GM18907 (cell line): ENCODE measurements at regions not wholly inside any gene's neighbourhood (a gene's known extent, or its start where the extent isn't known, plus 50 kb on each side); places are given as distances from the start of the nearest gene placed in this dataset.

ENCODE experiments used
- ATAC-seq: cut with Tn5 transposase; IDR thresholded peaks from one replicate; pipeline ENCODE4 v1.9.1; 2021; ENCODE audit warnings: mild to moderate bottlenecking, moderate library complexity; ENCODE audit not compliant: unreplicated experiment

DNA sequence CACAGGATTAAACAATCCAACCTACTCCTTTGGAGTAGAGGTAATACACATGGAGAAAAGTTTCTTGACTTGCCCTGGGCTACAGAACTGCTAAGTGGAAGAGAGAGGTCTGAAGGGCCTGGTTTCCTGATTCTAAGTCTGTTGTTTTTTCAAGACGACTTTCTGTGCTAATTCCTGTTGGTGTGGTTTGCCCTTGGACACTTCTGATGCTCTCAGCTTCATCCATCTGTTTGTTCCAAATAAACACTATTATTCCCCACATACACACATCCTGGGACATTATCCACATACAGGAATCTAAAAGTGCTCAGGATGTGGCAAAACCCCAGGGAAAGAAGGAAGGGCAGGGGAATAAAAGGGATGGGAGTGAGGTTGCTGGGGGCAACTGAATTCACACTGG lies 393.5 kb upstream of the TBL1XR1 start:
- ATAC-seq, result no peak

DNA sequence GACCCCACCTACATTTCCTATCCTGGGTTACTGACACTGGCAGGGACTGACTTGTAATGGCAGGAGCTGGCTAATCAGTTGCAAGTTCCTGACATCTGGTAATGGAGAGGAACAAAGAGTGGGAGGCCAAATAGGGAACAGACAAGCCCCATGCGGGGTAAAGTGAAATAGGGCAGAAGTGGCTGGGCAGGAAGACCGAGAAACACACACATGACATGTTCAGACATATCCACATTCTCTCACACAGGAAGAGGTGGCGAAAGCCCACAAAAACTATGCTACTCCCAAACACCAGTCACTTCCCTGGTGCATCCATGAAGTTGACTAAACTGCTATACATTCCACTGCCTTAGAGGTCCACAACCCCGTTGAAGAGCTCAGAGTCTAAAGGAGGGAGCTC lies 394.1 kb upstream of the TBL1XR1 start:
- peak; percentile 76 for ATAC-seq

DNA sequence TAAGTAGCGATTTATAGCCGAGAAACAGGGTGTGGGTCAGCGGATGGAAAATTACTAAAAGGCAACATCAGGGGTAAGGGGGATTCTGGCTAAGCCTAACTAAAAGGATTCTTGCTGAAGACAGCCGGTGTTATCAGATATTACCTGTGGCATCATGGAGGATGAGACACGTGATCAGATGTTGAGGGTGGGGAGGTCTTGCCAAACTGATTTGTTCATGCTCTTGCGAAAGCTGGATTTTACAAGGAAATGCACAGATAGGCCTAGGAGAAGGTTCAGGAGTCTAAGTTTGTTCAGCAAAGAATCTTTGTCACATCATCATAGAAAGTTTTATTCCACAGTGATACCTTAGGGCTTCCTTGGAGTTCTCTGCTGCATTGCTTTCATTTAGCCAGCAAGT lies 396.8 kb upstream of the TBL1XR1 start:
- no peak for ATAC-seq

- ATAC-seq, result no peak
Measured at GRCh38 chr3:177595530-177596188, 398.4 kb upstream of the TBL1XR1 start.

DNA sequence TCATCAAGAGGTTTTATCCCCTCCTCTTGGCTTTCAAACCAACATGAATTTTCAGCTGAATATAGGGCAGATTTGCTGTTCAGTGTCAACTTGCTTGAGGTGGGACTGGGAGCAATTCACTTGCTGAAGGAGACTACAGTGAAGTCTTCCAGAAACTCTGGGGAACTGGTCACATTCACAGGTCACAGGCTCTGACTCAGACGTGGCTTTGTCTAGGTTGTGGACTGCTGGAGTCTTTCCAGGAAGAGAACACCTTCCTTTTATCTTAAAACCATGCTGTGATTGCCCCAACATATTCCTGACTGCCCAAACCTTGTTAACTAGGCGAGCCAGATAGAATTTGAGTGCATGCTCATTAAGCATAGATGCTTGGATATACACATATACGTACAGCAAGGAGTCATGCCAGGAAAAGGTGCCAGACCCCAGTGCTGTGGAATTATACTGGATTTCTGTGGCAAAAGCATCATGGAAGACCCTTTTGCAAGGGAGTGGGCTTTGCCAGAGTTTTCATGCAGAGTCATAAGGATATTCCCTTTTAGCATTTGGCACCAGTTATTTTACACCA lies 399.1 kb upstream of the TBL1XR1 start:
- no peak for ATAC-seq

GRCh38 chr3:177596816-177597271 lies 399.6 kb upstream of the TBL1XR1 start:
- ATAC-seq, result no peak

DNA sequence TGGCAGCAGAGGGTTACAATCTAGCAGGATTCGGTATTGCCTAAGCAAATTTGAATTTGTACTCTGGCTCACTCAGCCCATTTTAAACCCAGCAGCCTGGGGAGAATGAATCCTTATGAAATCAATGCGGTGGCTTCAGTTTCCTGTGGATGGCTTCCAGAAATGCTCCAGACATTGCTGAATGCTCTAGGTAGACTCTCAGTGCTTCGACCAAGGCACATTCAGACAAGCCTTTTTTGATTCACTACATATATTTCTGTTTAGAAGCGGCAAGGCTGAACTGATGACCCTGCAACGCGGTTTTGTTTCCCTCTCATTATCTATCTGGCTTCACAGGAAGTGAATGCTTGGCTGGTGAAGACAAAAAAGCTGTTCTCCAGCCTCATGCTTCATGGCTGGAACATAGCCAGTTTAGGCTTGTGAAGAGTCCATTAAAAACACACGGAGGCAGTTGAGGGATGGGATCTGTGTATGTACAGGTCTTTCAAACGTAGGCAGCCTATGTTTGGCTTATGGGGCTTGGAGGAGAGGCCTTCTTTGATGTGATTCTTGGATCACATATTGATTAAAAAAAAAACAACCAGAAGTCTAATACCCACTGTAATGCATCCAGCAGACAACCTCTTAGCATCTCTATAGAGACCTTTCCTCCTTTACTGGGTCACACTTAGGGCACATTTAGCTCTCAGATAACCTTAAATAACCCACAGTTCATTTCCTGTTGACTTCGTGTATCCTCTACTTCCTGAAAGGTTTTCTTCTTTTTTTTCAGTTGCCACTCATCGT lies 400.2 kb upstream of the TBL1XR1 start:
- ATAC-seq, result peak; percentile 88

DNA sequence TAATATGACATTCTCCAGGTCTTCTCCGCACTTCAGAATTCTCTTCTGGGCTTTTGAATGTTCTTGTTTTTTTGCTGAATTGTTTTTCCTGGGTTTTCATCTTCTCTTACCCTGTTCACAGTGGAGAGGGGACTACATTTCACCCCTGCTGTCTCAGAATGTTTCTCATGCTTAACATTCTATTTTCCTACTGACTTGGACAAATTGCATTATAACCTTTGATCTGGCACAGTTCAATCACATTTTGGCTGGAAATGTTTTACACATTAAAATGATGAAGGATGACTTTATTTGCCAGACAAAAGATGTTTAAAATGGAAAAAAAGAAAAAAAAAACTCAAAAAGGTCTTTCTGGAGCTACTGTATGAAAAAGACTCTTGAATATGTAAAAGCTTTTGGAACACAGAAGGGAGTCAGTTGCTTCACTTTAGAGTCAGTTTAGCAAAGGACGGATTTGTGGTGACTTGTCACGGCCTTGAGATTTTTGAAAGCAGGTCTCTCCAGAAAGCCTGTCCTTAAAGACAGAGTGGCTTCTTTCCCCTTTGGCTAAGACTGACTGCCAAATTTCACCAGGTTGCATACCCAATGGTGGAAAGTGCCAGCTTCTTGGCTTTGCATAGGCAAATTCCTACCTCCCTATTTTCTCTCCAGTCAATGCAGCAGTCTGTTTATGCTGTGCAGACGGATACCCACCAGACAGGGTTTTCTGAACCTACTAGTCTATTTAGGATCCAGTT lies 401.0 kb upstream of the TBL1XR1 start:
- ATAC-seq, result no peak

GRCh38 chr3:177599326-177599725 lies 402.0 kb upstream of the TBL1XR1 start:
- no peak for ATAC-seq

- no peak for ATAC-seq
Measured at GRCh38 chr3:177599837-177600236, 402.6 kb upstream of the TBL1XR1 start.

- ATAC-seq, result no peak
Measured at GRCh38 chr3:177600411-177600810, 403.1 kb upstream of the TBL1XR1 start.

- no peak for ATAC-seq
Measured at GRCh38 chr3:177601152-177601551, 403.9 kb upstream of the TBL1XR1 start.

- no peak for ATAC-seq
Measured at GRCh38 chr3:177602601-177603147, 405.4 kb upstream of the TBL1XR1 start.

DNA sequence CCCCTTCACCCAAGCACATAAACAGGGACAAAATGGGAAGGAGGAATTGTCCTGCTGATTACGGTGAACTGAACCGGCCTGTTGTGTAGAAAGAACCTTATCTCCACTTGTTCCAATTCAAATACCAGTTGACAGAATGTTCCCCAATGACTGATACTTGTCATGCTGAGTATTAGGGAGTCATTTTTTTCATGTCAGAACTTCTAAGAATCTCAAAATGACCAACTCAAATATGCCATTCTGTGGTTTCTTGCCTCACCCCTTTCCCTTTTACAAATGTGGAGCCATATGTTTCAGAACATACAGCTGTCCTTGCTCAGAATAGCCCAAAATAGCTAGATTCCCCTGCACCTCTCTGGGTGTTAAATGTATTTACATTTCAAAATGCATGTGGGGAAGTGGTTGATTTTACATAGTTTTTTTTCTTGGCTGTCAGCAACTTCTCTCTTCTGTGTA lies 405.9 kb upstream of the TBL1XR1 start:
- ATAC-seq, result peak; percentile 55

- no peak for ATAC-seq
Measured at GRCh38 chr3:177604181-177604580, 406.9 kb upstream of the TBL1XR1 start.

- ATAC-seq, result no peak
Measured at GRCh38 chr3:177606891-177607290, 409.6 kb upstream of the TBL1XR1 start.

- no peak for ATAC-seq
Measured at GRCh38 chr3:177607589-177607988, 410.3 kb upstream of the TBL1XR1 start.

DNA sequence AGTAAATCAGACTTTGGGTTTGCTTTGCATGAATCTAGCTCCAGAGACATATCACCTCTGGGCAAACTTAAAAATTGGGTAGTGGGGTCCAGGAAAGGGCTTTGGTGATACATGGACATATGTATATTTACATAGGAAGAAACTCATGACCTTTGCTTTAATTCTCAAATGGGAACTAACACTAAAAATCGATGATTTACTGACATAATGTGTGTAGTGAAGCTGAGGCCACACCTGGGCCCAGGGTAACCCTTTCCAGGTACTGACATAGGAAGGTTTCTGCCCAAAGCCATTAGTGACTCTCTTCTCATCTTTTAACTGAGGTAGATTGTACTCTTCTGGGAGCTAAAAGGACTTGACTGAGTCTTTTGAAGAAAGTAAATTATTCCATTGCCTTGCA lies 411.2 kb upstream of the TBL1XR1 start:
- ATAC-seq, result no peak

DNA sequence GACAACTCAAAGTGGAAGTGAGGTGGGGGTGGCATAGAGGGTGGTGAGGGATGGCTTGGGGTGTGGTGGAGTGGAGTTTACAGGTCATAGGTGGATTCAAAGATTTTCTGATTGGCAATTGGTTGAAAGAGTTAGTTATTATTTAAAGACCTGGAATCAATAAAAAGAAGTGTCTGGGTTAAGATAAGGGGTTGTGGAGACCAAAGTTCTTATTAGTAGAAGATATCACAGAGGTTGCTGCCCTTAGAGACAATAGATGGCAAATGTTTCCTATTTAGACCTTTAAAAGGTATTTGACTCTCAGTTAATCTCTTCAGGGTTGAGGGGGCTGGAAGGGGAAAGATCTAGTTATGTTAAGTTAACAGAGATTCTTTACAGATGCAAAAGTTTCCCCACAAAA lies 412.3 kb upstream of the TBL1XR1 start:
- ATAC-seq, result no peak

- ATAC-seq, result no peak
Measured at GRCh38 chr3:177610262-177610661, 413.0 kb upstream of the TBL1XR1 start.
